ENCODE measurements at regions not wholly inside any gene's neighbourhood (a gene's known extent, or its start where the extent isn't known, plus 50 kb on each side); places are given as distances from the start of the nearest gene placed in this dataset.

DNA sequence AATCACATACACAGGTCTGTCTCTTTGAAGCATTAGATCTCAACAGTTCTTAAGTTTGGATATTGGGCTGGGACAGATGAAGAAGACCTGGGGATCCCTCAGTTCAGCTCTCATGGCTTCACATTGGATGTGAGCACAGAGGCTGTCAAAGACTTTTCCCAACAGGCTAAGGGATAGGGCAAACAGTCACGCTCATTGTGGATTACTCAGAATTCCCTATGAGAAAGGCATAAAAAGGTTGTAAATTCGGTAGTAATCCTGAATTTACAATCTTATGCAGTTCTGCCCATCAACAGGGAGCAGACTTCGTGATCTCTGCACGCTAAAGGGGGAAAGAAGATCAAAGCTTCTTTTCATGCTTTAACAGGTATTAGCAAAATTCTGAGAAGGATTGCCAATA is 448.4 kb downstream of the DAD1 start:
- TF ChIP-seq EZH2 (IDR thresholded peaks at IDR 0.05) (no peak), POLR2AphosphoS5 (IDR thresholded peaks at IDR 0.05; ENCODE audit: borderline replicate concordance, low read depth, low read length) (no peak)

All from SK-N-MC (cell line).